ENCODE measurements at regions not wholly inside any gene's neighbourhood (a gene's known extent, or its start where the extent isn't known, plus 50 kb on each side); places are given as distances from the start of the nearest gene placed in this dataset.

- no peak overlapping the region for H4K5ac ChIP-seq (ENCODE audit: insufficient read length, low read depth, low read length)
- no peak overlapping the region for H2BK12ac ChIP-seq (ENCODE audit: insufficient read length, low read depth, low read length)
- no peak overlapping the region for H3K4ac ChIP-seq (ENCODE audit: low read depth, low read length)
- no peaks in the 10 kb centered on the region for H3K23me2 ChIP-seq (ENCODE audit: insufficient read length, low read depth, low read length, poor library complexity, severe bottlenecking)
- H4K91ac ChIP-seq (ENCODE audit: insufficient read length, low read depth, low read length): no peak overlapping the region
- H3K79me2 ChIP-seq (ENCODE audit: insufficient read depth, low read length): no peaks in the 10 kb centered on the region
- no peaks in the 10 kb centered on the region for H3K9me3 ChIP-seq (ENCODE audit: control insufficient read depth, low read depth, low read length)
- H4K20me1 ChIP-seq (ENCODE audit: control insufficient read depth, insufficient read depth, insufficient read length): no peaks in the 10 kb centered on the region
- no peak overlapping the region for H2BK15ac ChIP-seq (ENCODE audit: low read depth, low read length)
- no peak overlapping the region for H3K18ac ChIP-seq (ENCODE audit: insufficient read length, low read depth, low read length)
- H3K79me1 ChIP-seq (ENCODE audit: insufficient read depth, low read depth, low read length, poor library complexity, severe bottlenecking): no peaks in the 10 kb centered on the region
- H2BK120ac ChIP-seq (ENCODE audit: low read depth, low read length, poor library complexity, severe bottlenecking): no peak overlapping the region
- no peak overlapping the region for H3K27ac ChIP-seq (ENCODE audit: insufficient read length, low read depth, low read length)
- Mint-ChIP-seq H3K36me3 (ENCODE audit: insufficient read depth in 1 of 3, low read depth in 3 of 3) (no peaks in the 10 kb centered on the region), H3K4me1 (peaks cover 3 to 7% of the 10 kb centered on the region in 2 experiments; a peak in 2 of 4 replicates), H3K4me3 (no peak overlapping the region), H3K27me3 (ENCODE audit: low read depth) (no peaks in the 10 kb centered on the region), H3K27ac (no peak overlapping the region), H3K9me3 (no peaks in the 10 kb centered on the region)
- H2BK5ac ChIP-seq (ENCODE audit: insufficient read length, low read length): no peak overlapping the region
- no peak overlapping the region for H2AK5ac ChIP-seq (ENCODE audit: insufficient read length, low read length)
- no peak overlapping the region for H4K8ac ChIP-seq (replicated peaks; ENCODE audit: insufficient read length, low read depth, low read length)
- no peaks in the 10 kb centered on the region for H3K27me3 ChIP-seq (ENCODE audit: insufficient read depth, low read length)
- H3T11ph ChIP-seq (ENCODE audit: low read length): no peak overlapping the region
- H2BK20ac ChIP-seq (ENCODE audit: low read depth, low read length, poor library complexity, severe bottlenecking): no peak overlapping the region
- DNase-seq: no peak
- no peak overlapping the region for H3K9ac ChIP-seq (ENCODE audit: extremely low read depth, insufficient read length, low read length)
- no CpG with 5 or more reads among the region's 1 CpG for WGBS (ENCODE audit: extremely low coverage, insufficient read length, low lambda C conversion rate)
- H3K4me1 ChIP-seq (ENCODE audit: insufficient read depth, low read length): no peaks in the 10 kb centered on the region
- H3K23ac ChIP-seq (ENCODE audit: insufficient read length, low read depth, low read length): no peak overlapping the region
- no peak for TF ChIP-seq CTCF (conservative IDR thresholded peaks at IDR 0.05)
- H3K4me2 ChIP-seq (ENCODE audit: insufficient read depth, insufficient read length, low read length): no peak overlapping the region
- no peak overlapping the region for H2AFZ ChIP-seq (ENCODE audit: low read length)
- no peak overlapping the region for H3K56ac ChIP-seq (ENCODE audit: insufficient read length, low read depth, low read length)
- no peak overlapping the region for H3K14ac ChIP-seq (ENCODE audit: insufficient read depth, low read length)
Observed at GRCh38 chr13:107480130-107480529, 735.2 kb downstream of the LIG4 start.

Data from H9 (cell line).